Stimulated activated CD4-positive, alpha-beta T cell treated with anti-CD3 and anti-CD28 coated beads, TNF-alpha, amount 100 ng/mL, for 48 hours (primary cell): ENCODE measurements at regions not wholly inside any gene's neighbourhood (a gene's known extent, or its start where the extent isn't known, plus 50 kb on each side); places are given as distances from the start of the nearest gene placed in this dataset.

Experiments
- DNase-seq, 3 donors: peaks; one replicate each; pipeline ENCODE4 v3.0.0-alpha.2; 2020; ENCODE audit warnings: low read depth in 3 of 3

DNA sequence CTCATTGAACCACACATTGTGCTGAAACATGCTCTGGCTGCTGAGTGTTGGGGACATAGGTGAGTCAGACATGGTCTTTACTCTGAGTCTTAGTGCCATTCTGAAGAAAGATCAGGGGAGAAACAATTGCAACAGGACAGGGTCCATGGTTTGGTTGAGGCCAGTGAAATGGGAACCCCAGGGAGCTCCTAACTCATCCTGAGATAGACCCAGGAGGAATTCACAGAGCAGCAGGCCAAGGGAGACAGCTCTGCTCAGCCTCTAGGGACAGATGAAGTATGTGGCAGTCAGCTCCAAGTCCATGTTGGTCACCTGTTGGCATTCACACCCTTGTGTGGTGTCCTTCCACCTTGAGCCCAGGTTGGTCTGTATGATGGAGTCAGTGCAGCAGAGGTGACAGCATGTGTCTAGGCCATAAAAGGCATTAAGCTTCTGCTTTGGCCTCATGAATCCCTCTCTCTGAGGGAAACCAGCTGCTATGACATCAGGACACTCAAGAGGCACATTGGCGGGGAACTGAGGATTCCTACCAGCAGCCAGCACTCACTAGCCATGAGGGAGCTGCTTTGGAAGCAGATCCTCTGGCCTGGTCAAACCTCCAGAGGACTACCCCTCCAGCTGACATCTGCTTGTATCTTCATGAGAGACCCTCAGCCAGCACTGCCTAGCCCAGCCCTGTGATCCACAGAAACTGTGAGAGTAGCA is 50.3 kb upstream of the MYEOV start:
- DNase-seq, result no peak
